Left hindlimb (tissue), 1 donor: ENCODE measurements at regions not wholly inside any gene's neighbourhood (a gene's known extent, or its start where the extent isn't known, plus 50 kb on each side); places are given as distances from the start of the nearest gene placed in this dataset.
A peak's percentile ranks its signal among the peaks of the same experiment; 100 is the strongest.

Experiments used
- DNase-seq: peaks from one replicate; pipeline ENCODE4 v3.0.0-alpha.2; 2018

GRCh38 chr15:25183581-25184251, 228.9 kb downstream of the SNRPN start:
- DNase-seq = no peak

GRCh38 chr15:25184356-25185155, 229.8 kb downstream of the SNRPN start:
- peak; percentile 16 for DNase-seq

DNA sequence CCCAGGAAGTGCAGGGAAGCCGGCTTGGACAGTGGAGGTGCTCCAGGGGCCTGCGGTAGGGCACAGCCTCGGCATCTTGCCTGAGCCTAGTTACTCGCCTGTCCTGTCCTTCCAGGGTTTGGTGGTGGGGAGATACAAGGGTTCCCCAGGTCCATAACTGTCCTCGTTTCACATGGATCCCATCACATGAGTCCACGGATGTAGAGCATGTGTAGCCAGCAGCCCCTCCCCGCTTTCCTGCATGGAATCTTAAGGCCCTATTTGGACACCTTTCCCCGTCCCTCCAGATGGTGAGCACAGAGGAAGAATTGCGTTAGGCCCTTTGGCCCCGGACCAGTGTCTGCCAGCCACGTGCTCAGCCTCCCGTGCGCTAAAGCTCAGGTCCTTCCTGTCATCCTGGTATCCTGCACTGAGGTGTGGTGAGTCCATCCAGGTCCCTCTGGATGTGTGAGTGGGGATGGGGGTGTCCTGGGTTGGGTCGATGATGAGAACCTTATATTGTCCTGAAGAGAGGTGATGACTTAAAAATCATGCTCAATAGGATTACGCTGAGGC, 230.4 kb downstream of the SNRPN start:
- no peak for DNase-seq

GRCh38 chr15:25185791-25186190, 231.0 kb downstream of the SNRPN start:
- peak; percentile 14 for DNase-seq

DNA sequence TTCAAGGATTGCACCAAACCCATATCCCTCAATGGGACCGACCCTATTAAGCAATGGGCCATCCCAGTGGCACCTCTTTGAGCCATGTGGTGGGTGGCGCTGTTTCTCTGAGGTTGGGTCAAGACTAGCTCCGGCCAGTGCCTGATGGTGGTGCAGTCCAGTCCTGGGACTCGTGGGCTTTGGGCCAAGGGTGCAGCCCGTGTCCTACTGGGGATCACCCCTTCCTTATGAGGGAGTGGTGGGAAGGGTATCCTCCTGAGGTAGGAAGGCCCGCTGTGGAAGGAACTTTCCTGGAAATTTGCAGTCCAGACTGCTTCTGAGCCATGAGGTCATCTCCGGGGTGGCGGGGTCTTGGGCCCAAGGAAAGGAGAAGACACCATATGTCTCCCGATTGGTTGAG, 231.6 kb downstream of the SNRPN start:
- DNase-seq = peak; percentile 11

GRCh38 chr15:25186906-25187645, 232.3 kb downstream of the SNRPN start:
- DNase-seq = peak; percentile 10

DNA sequence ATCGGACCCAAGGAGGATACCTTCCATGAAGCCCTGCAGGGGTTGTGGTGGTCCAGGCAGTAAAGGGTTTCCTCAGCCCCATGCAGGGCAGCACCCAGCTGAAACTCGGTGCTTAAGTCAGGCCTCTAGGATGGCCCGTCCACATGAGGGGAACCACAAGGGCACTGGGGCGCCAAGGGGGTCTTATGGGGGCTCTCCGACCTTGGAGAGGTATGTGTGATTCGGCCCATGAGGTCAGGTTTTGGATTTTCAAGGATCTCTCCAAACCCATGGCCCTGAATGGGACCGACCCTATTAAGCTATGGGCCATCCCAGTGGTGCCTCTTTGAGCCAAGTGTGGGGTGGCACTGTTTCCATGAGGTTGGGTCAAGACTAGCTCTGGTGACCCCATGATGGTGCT, 233.3 kb downstream of the SNRPN start:
- DNase-seq = no peak

- DNase-seq = peak; percentile 17
These were observed 233.8 kb downstream of the SNRPN start for GRCh38 chr15:25188551-25189101.

GRCh38 chr15:25189551-25189950, 234.8 kb downstream of the SNRPN start:
- DNase-seq = no peak

- no peak for DNase-seq
These were observed 237.9 kb downstream of the SNRPN start for GRCh38 chr15:25192651-25193050.

- DNase-seq = no peak
These were observed 231.5 kb downstream of the UBE3A start for GRCh38 chr15:25207369-25207768.

DNA sequence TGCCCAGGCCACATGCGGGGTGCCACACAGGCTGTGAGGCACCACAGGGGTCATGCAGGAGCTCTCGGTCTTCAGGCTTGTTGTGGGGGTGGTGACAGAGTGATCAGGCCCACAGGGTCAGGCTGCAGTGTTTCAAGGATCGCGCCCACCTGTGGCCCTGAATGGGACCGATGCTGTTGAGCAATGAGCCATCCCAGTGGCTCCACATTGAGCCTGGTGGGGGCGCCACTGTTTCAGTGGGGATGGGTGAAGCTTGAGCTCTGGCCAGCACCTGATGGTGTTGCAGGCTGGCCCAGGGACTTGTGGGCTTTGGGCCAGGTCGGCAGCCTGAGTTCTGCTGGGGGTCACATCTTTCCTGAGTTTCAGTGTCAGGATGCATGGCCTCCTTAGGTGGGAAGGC, 230.1 kb downstream of the UBE3A start:
- no peak for DNase-seq

- DNase-seq = no peak
These were observed 218.0 kb downstream of the UBE3A start for GRCh38 chr15:25220834-25221233.

DNA sequence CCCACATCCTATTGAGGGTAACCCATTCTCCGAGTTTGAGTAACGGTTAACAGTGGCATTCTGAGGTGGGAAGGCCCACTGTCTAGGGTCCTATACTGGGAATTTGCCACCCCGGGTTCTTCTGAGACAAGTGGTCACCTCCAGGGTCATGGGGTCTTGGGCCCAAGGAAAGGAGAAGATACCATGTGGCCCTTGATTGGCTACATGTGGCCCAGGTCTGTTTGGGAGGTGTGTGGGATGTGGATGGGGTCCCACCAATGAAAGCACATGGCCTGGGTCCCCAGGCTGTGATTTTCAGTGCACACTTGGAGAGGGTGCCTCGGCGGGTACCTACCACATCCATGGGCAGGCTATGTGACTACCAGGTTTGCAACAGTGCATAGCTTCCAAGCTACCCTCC, 214.4 kb downstream of the UBE3A start:
- no peak for DNase-seq

DNA sequence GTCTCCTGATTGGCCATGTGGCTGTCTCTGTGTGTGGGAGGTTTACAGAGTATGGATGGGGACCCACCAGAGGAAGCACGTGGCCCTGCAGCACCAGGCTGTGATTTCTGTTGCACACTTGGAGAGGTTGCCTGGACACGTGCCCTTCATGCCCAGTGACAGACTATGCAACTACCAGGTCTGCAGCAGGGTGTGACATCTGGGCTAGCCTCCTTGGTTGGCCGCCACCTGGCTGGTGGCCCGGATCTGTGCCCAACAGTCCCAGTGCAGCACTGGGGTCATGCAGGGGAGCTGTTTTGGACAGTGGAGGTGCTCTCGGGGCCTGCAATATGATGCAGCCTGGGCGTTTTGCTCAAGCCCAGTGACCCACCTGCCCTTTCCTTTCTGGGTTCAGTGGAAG, 212.5 kb downstream of the UBE3A start:
- no peak for DNase-seq

DNA sequence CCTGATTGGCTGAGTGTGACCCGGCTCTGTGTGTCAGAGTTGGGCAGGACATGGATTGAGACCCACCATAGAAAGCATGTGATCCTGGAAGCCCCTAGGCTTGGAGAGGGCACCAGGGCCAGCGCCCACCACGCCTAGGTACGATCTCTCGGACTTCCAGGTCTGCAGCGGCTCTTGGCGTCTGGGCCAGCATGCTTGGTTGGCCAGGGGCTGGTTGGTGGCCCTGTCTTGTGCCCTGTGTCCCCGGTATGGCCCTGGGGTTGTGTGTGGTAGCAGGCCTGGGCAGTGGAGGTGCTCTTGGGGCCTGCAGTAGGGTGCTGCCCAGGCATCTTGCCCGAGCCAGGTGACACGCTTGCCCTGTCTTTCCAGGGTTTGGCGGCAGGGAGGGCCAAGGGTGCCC, 210.6 kb downstream of the UBE3A start:
- DNase-seq = no peak

GRCh38 chr15:25230442-25230841, 208.4 kb downstream of the UBE3A start:
- no peak for DNase-seq

DNA sequence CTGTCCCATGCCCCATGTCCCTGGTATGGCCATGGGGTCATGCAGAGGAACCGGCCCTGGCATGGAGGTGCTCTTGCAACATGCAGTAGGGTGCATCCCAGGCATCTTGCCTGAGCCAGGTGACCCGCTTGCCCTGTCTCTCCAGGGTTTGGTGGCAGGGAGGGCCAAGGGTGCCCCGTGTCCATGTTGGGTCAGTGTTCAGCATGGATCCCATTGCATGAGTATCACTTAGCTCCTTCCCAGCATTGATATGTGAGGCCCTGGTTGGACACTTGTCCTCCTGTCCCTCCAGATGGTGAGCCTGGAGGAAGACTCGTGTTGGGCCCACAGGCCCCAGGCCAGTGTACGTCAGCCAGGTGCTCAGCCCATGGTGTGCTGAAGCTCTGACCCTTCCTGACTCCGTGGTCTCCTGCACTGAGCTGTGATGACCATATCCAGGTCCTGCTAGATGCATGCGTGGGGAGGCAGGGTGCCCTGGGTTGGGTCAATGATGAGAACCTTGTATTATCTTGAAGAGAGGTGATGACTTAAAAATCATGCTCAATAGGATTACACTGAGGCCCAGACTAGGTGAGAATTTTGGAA, 205.0 kb downstream of the UBE3A start:
- DNase-seq = no peak

GRCh38 chr15:25234831-25235230, 204.0 kb downstream of the UBE3A start:
- no peak for DNase-seq

- DNase-seq = no peak
These were observed 203.4 kb downstream of the UBE3A start for GRCh38 chr15:25235391-25235790.

DNA sequence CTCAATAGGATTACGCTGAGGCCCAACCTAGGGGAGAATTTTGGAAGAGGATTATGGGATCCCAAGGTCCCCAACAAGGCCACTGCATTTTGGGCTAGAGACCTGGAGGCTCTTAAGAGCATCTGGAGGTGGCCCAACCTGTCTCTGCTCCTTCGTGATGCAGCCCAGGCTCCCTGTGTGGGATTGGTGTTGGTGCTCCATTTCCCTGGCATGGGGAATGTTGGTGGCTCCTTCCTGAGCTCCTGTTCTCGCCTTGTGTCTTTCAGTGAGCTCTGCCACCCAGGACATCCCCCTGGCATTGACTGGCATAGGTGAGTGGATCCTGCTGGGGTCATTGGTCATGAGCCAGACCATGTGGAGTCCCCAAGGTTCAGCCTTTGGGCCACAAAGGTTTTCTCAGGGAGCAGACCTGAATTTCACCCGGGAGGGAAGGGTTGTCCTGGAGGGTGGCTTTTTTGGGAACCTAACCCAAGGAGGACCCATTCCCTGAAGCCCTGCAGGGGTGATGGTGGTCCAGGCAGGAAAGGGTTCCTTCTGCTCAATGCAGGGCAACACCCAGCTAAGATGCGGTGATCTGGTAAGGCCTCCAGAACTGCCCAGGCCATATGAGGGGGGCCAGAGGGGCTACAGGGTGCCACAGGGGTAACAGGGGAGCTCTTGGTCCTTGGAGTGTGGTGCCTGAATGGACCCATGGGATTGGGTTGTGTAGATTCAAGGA, 202.5 kb downstream of the UBE3A start:
- no peak for DNase-seq

- DNase-seq = no peak
These were observed 202.0 kb downstream of the UBE3A start for GRCh38 chr15:25236861-25237155.
